HG03575 (cell line): ENCODE measurements at regions not wholly inside any gene's neighbourhood (a gene's known extent, or its start where the extent isn't known, plus 50 kb on each side); places are given as distances from the start of the nearest gene placed in this dataset.
"Not testable (repeated sequence)": the region's sequence is repeated elsewhere in the genome, so short reads cannot be mapped to it uniquely, and the experiment has no call there.

ENCODE experiments used
- ATAC-seq: cut with Tn5 transposase; IDR thresholded peaks from one replicate; pipeline ENCODE4 v1.9.1; 2021; ENCODE audit not compliant: unreplicated experiment, insufficient number of reproducible peaks, low FRiP score; ENCODE audit errors: extremely low read depth

- ATAC-seq: no peak
These were observed 1890.0 kb upstream of the PCDH20 start for GRCh38 chr13:63305641-63306133.

GRCh38 chr13:63304497-63304896 lies 1888.8 kb upstream of the PCDH20 start:
- no peak for ATAC-seq

DNA sequence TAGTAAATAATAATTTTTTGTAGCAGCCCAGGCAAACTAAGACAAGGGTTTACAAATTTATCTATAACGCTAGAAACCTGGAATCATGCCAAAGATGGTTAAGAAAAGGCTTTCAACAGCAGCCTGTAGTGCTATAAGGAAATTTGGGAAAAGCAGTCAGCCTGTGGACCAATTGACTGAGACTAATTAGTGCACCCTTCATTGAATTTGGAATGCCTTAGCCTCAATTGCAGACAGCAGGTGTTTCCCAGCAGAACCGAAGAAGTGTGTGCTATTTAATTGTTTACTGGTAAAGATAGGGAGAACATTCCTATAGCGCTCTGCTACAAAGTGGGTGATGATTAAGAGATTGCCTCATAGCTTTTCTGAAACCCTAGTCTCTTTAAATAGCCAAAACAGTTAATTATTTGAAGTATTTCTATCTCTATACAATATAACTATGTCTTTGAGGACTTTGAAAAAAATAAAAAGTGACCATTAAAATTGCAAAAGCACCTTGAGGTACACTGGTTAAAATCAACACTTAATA lies 1884.3 kb upstream of the PCDH20 start:
- ATAC-seq: no peak

DNA sequence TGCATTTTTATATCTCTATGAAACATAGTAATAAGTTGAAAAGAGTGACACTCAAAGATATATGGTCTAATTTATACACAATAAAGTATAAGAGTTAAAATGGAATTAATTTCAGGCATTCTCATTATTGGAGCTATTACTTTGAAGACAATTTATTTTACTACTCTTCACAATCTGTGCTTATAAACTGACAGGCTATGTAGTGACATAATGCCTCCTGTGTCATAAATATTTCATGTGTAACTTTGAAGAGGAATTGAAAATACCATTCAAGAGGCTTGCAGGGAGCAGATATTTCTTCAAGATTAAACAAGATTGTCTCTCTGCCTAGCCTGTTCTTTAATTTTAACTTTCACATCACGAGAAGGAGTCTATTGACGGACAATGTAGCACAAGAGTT lies 1881.5 kb upstream of the PCDH20 start:
- no peak for ATAC-seq

GRCh38 chr13:63291701-63292100 lies 1876.1 kb upstream of the PCDH20 start:
- no peak for ATAC-seq

GRCh38 chr13:63288576-63288975 lies 1872.9 kb upstream of the PCDH20 start:
- no peak for ATAC-seq

- ATAC-seq: no peak
These were observed 1872.3 kb upstream of the PCDH20 start for GRCh38 chr13:63287926-63288325.

DNA sequence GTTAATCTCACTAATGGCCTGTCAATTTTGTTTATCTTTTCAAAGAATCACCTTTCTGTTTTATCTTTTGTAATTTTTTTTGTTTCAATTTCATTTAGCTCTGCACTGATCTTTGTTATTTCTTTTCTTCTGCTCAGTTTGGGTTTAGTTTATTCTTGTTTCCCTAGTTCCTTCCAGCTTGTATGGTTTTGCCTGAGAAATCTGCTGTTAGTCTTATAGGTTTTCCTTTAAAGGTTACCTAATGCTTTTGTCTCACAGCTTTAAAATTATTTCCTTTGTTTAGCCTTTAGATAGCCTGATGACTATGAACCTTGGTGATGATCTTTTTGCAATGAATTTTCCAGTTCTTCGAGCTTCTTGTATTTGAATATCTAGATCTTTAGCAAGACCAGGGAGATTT lies 1869.8 kb upstream of the PCDH20 start:
- no peak for ATAC-seq

DNA sequence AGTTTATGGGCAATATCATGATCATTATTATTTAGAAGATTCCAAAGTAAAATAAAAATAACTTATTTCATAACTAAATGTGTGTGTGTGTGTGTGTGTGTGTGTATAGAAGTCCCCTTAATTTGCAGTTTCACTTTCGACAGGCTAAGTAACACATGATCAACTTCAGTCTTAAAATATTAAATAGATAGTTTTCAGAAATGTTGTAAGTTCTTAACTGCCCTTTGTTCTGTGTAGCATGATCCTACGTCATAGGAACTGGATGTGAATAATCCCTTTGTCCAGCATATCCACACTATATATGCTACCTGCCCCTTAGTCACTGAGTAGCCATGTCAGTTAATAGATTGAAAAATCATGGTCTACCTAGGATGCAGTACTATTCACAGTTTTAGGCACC lies 1863.5 kb upstream of the PCDH20 start:
- ATAC-seq: no peak

GRCh38 chr13:63274772-63275171 lies 1859.1 kb upstream of the PCDH20 start:
- no peak for ATAC-seq

DNA sequence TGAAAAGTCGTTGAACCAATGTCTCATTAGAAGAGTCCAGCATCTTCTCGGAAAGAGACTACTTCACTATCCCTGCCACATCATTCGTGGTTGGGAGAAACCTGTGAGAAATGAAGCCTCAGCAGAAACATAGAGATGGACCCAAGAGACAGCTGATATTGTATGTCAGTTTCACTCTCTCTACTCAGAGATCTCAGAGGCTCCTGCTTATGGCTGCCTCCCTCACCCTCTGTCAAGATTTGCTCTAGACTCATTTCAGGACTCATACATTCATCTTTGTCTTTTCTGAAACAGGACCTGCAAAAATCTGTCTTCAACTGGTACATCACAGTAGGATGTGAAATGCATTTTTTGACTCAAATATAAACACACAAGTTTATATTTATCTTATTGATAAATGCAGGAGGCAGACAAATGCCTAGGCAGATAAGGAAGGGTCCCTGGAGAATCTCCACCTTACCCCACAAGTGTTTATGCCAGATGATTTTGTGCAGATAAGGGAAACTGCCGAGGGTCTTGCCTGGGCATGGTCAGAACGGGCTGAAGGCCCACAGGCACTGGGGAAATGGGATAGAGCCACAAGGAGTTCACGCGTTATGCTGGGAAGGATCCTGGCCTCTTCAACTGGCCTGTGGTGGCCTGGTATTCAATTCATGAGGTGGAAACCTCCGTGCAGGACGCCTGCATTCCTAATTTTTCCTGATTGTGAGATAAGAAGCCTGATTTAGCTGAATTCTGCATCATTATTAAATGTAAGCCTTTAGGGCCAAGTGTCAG lies 1834.0 kb upstream of the PCDH20 start:
- no peak for ATAC-seq

GRCh38 chr13:63236667-63237396 lies 1821.2 kb upstream of the PCDH20 start:
- ATAC-seq: not testable (repeated sequence)

- ATAC-seq: not testable (repeated sequence)
These were observed 1802.9 kb upstream of the PCDH20 start for GRCh38 chr13:63218596-63218995.

DNA sequence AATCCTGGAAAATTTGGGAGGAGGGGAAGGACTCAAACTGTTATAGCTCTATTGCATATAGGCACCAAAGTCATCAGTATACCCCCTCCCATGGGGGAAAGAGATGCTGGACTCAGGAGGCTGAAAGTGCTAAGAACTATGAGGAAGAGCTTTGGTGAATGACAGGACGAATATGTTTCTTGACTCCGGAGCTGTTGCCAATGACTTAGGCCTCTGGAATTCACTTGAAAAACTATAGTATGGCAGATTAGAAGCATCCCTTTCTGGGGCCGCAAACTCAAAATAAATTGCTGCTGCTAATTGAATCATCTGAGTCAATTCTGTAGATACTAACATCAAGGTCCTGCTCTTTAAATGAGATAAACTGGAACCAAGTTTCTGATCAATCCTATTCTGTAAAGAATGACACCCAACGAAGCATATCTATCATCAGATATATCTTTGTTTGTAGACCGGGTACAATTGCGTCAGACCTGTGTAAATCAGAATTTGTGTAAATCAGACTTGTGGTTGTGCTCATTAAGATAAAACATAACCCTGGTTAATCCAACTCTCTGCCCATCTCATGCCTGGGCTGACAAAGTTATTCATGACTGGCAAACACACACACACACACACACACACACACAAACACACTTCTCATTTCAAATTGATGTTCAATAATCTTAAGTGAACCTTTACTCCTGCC lies 1793.8 kb upstream of the PCDH20 start:
- ATAC-seq: no peak

GRCh38 chr13:63208826-63209225 lies 1793.2 kb upstream of the PCDH20 start:
- ATAC-seq: no peak

- no peak for ATAC-seq
These were observed 1790.8 kb upstream of the PCDH20 start for GRCh38 chr13:63206461-63206860.

- no peak for ATAC-seq
These were observed 1785.8 kb upstream of the PCDH20 start for GRCh38 chr13:63201493-63201892.

DNA sequence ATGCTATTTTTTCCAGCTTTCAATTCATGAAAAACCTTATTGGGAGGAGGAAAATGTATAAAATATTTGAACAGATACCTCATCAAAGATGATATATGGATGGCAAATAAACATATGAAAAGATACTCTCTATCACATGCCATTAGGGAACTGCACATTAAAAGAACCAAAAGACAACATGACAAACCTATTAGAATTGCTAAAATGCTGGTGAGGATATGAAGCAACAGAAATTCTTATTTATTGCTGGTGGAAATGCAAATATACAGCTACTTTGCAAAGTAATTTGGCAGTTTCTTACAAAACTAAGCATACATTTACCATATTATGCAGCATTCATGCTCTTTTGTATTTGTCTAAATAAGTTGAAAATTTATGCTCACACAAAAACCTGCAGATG lies 1783.9 kb upstream of the PCDH20 start:
- ATAC-seq: no peak

GRCh38 chr13:63198071-63198470 lies 1782.4 kb upstream of the PCDH20 start:
- no peak for ATAC-seq

DNA sequence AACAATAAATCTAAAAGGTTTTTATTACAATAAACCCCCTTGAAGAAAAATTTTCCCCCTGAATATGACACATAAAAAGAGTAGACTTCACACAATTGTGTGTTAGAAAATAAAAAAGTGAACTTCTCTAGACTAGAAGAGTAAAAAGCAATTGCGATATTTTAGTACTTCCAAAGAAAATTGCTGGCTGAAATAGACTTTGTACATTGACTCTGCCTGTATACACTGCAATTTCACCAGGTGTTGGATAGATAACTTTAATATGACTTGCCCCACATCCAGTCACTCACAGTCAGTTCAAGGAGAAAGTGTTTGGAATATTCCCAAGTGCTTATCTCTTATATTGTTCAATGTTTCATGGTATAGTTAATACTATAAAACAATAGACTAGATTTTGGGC lies 1780.1 kb upstream of the PCDH20 start:
- no peak for ATAC-seq
